DOHH2 (cell line): ENCODE measurements at regions not wholly inside any gene's neighbourhood (a gene's known extent, or its start where the extent isn't known, plus 50 kb on each side); places are given as distances from the start of the nearest gene placed in this dataset.

ENCODE experiments used
- H3F3A ChIP-seq: fragments of 200-600 bp; sonication (generic), shearing (Covaris generic); 2 replicates; pipeline ENCODE4 v1.6.0; 2016; ENCODE audit warnings: antibody characterized with exemption, mild to moderate bottlenecking; ENCODE audit not compliant: control insufficient read depth, insufficient read depth
- H3K27ac ChIP-seq: fragments of 200-600 bp; sonication (generic); 2 replicates; pipeline ENCODE4 v1.5.1; 2014; ENCODE audit warnings: low read depth, mild to moderate bottlenecking, low read length, moderate library complexity
- H3K27me3 ChIP-seq: fragments of 200-600 bp; sonication (generic); 2 replicates; pipeline ENCODE4 v1.6.1; 2014; ENCODE audit warnings: mild to moderate bottlenecking, low read length, mixed read lengths; ENCODE audit not compliant: control insufficient read depth
- H3K36me3 ChIP-seq: fragments of 200-600 bp; sonication (generic); 2 replicates; pipeline ENCODE4 v1.6.1; 2014; ENCODE audit warnings: mild to moderate bottlenecking, low read length, moderate library complexity, mixed read lengths; ENCODE audit not compliant: control insufficient read depth
- H3K4me1 ChIP-seq: fragments of 200-600 bp; sonication (generic); 2 replicates; pipeline ENCODE4 v1.6.1; 2014; ENCODE audit warnings: mild to moderate bottlenecking, low read length, mixed read lengths; ENCODE audit not compliant: control insufficient read depth
- H3K4me2 ChIP-seq: fragments of 200-600 bp; sonication (generic); 2 replicates; pipeline ENCODE4 v1.6.0; 2014; ENCODE audit warnings: mild to moderate bottlenecking, low read length, moderate library complexity
- H3K4me3 ChIP-seq: fragments of 200-600 bp; sonication (generic); 2 replicates; pipeline ENCODE4 v1.5.1; 2014; ENCODE audit warnings: mild to moderate bottlenecking, low read length, mixed read lengths
- H3K79me2 ChIP-seq: fragments of 200-600 bp; sonication (generic); 2 replicates; pipeline ENCODE4 v1.6.1; 2014; ENCODE audit warnings: mild to moderate bottlenecking, low read length, mixed read lengths; ENCODE audit not compliant: control insufficient read depth
- H3K9me2 ChIP-seq: fragments of 200-600 bp; sonication (generic); replicated peaks from 2 replicates; pipeline ENCODE4 v1.6.1; 2014; ENCODE audit warnings: mild to moderate bottlenecking, low read length, mixed read lengths; ENCODE audit not compliant: control insufficient read depth
- H3K9me3 ChIP-seq: fragments of 200-600 bp; sonication (generic); 2 replicates; pipeline ENCODE4 v1.6.1; 2014; ENCODE audit warnings: antibody characterized with exemption, low read length, mixed read lengths; ENCODE audit not compliant: control insufficient read depth, insufficient read depth
- H4K20me1 ChIP-seq: fragments of 200-600 bp; sonication (generic); 2 replicates; pipeline ENCODE4 v1.6.0; 2014; ENCODE audit warnings: low read depth, mild to moderate bottlenecking, antibody characterized with exemption, low read length, moderate library complexity; ENCODE audit not compliant: control insufficient read depth, insufficient read depth
- EZH2phosphoT487 ChIP-seq: fragments of 200-600 bp; sonication (generic); IDR thresholded peaks from 2 replicates; pipeline ENCODE4 v1.6.1; 2017; ENCODE audit warnings: borderline replicate concordance, mild to moderate bottlenecking, antibody characterized with exemption, low read length, moderate library complexity, mixed read lengths
- TF ChIP-seq, protein P1 (sequence below): fragments of 200-600 bp; sonication (generic); IDR thresholded peaks from one replicate; pipeline ENCODE4 v1.5.1; 2014; ENCODE audit warnings: antibody characterized with exemption, mild to moderate bottlenecking, low read depth, low read length; ENCODE audit not compliant: poor library complexity, severe bottlenecking

DNA sequence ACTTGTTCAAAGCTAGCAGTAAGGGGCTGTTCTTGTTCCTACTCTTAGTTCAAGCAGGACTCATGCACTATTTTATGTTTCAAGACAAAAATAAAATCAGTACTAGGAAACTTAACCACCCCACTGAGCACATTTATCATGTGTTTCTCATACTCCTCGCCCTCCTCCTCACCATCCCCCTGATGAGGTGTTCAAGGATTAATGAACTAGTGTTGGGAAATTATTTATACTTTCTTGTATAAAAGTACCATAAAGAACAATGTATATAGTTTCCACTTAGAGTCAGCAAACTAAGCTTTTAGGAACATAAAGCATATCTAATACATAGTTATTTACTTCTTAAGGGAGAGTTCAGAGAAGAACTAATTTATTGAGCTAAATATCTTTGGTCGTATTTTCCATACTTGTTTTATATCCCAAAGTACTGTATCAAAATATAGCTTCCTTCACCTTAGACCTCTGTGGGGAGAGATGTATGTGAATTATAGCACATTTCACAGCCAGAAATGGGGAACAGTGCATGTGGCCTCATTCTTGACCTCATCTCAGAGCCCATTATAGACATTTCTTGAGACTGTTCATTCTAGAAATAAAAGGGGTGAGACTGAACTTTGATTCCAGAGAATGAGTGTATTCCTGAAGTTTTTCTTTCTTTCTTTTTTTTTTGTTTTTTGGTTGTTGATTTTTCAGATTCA is 326.5 kb upstream of the MAP3K7 start:
- no peaks in the 10 kb centered on the region for H3K4me1 ChIP-seq
- H4K20me1 ChIP-seq = no peaks in the 10 kb centered on the region
- H3F3A ChIP-seq = no peaks in the 10 kb centered on the region
- no peaks in the 10 kb centered on the region for H3K79me2 ChIP-seq
- no peak overlapping the region for H3K27ac ChIP-seq
- TF ChIP-seq EZH2phosphoT487 = no peak
- TF ChIP-seq, protein P1, sequence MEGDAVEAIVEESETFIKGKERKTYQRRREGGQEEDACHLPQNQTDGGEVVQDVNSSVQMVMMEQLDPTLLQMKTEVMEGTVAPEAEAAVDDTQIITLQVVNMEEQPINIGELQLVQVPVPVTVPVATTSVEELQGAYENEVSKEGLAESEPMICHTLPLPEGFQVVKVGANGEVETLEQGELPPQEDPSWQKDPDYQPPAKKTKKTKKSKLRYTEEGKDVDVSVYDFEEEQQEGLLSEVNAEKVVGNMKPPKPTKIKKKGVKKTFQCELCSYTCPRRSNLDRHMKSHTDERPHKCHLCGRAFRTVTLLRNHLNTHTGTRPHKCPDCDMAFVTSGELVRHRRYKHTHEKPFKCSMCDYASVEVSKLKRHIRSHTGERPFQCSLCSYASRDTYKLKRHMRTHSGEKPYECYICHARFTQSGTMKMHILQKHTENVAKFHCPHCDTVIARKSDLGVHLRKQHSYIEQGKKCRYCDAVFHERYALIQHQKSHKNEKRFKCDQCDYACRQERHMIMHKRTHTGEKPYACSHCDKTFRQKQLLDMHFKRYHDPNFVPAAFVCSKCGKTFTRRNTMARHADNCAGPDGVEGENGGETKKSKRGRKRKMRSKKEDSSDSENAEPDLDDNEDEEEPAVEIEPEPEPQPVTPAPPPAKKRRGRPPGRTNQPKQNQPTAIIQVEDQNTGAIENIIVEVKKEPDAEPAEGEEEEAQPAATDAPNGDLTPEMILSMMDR = no peak
- H3K36me3 ChIP-seq = no peaks in the 10 kb centered on the region
- H3K9me2 ChIP-seq = no peaks in the 10 kb centered on the region
- no peak overlapping the region for H3K4me3 ChIP-seq
- no peaks in the 10 kb centered on the region for H3K27me3 ChIP-seq
- H3K4me2 ChIP-seq = no peak overlapping the region
- peaks cover 4% of the 10 kb centered on the region; the same call in 1 of the 2 replicates for H3K9me3 ChIP-seq

DNA sequence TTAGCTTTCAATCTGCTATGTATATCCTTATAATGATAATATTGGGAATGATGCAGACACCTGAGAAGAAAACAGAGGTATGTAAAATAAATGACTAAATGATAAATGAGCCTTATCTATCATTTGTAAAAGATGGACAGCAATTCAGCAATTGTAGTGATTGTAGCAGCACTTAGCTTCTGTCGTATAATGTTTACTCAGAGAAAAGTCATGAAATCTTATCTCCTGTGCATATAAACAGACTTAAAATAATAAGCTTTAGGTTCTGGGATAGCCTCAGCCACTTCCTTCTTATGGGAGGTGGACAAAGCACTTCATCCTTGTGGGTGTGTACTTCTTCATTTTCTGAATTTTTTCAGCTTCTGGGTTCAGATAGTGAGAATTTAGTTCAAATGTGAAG is 324.8 kb upstream of the MAP3K7 start:
- TF ChIP-seq EZH2phosphoT487 = no peak
- TF ChIP-seq, protein P1 = no peak
- Histone ChIP-seq H3K27ac (no peak overlapping the region), H4K20me1 (no peaks in the 10 kb centered on the region), H3K27me3 (no peaks in the 10 kb centered on the region), H3K4me1 (no peaks in the 10 kb centered on the region), H3K9me3 (peaks cover 4% of the 10 kb centered on the region; the same call in 1 of the 2 replicates), H3K79me2 (no peaks in the 10 kb centered on the region), H3K9me2 (no peaks in the 10 kb centered on the region), H3K4me2 (no peak overlapping the region), H3F3A (no peaks in the 10 kb centered on the region), H3K36me3 (no peaks in the 10 kb centered on the region), H3K4me3 (no peak overlapping the region)

DNA sequence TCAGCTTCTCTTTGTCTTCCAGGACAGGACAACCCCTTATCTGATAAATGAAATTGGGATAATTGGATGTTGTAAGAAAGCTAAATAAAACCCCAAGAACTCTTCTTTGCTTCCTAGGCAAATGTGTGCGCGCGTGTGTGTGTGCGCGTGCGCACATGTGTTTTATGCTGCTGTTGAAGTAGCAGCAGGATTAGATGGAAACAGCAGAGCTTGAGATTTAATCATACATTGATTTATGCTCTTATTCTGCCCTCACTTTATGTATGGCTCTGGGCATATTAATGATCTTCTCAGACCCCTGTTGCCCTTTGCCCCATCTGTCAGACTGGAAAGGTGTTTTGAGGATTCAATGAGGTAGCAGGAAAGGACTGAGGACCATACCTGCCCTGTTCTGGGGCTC is 324.0 kb upstream of the MAP3K7 start:
- H3K79me2 ChIP-seq = no peaks in the 10 kb centered on the region
- H3K4me1 ChIP-seq = no peaks in the 10 kb centered on the region
- TF ChIP-seq, protein P1 = no peak
- TF ChIP-seq EZH2phosphoT487 = no peak
- H3F3A ChIP-seq = no peaks in the 10 kb centered on the region
- no peaks in the 10 kb centered on the region for H3K27me3 ChIP-seq
- H3K27ac ChIP-seq = no peak overlapping the region
- peaks cover 4% of the 10 kb centered on the region; the same call in 1 of the 2 replicates for H3K9me3 ChIP-seq
- H3K4me3 ChIP-seq = no peak overlapping the region
- H3K9me2 ChIP-seq = no peaks in the 10 kb centered on the region
- no peak overlapping the region for H3K4me2 ChIP-seq
- H3K36me3 ChIP-seq = no peaks in the 10 kb centered on the region
- no peaks in the 10 kb centered on the region for H4K20me1 ChIP-seq
